ENCODE measurements at regions not wholly inside any gene's neighbourhood (a gene's known extent, or its start where the extent isn't known, plus 50 kb on each side); places are given as distances from the start of the nearest gene placed in this dataset.

DNA sequence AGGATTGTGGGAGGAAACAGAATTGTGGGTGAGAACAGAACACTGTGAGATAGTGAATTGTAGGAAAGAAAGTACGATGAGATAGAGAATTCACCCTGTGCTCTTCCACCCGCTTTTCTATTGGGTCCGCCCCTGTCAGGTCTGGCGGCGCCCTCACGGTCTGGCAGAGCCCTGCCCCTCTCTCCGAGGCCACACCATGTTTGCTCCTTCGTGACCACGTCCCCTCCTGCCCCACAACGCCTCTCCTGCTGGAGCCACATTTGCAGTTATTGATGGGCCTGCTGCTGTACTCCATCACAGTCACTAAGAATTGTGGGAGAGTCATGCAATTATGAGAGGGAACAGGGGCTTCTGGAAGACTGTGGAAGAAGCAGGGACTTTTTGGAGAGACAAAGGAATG, 473.1 kb downstream of the KLF12 start:
- TF ChIP-seq, protein P1, sequence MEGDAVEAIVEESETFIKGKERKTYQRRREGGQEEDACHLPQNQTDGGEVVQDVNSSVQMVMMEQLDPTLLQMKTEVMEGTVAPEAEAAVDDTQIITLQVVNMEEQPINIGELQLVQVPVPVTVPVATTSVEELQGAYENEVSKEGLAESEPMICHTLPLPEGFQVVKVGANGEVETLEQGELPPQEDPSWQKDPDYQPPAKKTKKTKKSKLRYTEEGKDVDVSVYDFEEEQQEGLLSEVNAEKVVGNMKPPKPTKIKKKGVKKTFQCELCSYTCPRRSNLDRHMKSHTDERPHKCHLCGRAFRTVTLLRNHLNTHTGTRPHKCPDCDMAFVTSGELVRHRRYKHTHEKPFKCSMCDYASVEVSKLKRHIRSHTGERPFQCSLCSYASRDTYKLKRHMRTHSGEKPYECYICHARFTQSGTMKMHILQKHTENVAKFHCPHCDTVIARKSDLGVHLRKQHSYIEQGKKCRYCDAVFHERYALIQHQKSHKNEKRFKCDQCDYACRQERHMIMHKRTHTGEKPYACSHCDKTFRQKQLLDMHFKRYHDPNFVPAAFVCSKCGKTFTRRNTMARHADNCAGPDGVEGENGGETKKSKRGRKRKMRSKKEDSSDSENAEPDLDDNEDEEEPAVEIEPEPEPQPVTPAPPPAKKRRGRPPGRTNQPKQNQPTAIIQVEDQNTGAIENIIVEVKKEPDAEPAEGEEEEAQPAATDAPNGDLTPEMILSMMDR (conservative IDR thresholded peaks at IDR 0.05; ENCODE audit: low read depth, low read length) = no peak
- TF ChIP-seq POLR2A (IDR thresholded peaks at IDR 0.05; ENCODE audit: low read depth, low read length) (no peak), BHLHE40 (IDR thresholded peaks at IDR 0.05; ENCODE audit: low read depth, low read length) (no peak), RAD21 (IDR thresholded peaks at IDR 0.05; ENCODE audit: low read length) (no peak), CEBPB (IDR thresholded peaks at IDR 0.05; ENCODE audit: low read depth, low read length) (no peak), SMC3 (IDR thresholded peaks at IDR 0.05; ENCODE audit: low read depth, low read length) (no peak), MXI1 (IDR thresholded peaks at IDR 0.05; ENCODE audit: borderline replicate concordance, low read depth, low read length) (no peak), MAFK (IDR thresholded peaks at IDR 0.05; ENCODE audit: low read depth, low read length) (no peak)
- TF ChIP-seq, protein P2, sequence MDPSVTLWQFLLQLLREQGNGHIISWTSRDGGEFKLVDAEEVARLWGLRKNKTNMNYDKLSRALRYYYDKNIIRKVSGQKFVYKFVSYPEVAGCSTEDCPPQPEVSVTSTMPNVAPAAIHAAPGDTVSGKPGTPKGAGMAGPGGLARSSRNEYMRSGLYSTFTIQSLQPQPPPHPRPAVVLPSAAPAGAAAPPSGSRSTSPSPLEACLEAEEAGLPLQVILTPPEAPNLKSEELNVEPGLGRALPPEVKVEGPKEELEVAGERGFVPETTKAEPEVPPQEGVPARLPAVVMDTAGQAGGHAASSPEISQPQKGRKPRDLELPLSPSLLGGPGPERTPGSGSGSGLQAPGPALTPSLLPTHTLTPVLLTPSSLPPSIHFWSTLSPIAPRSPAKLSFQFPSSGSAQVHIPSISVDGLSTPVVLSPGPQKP (IDR thresholded peaks at IDR 0.05; ENCODE audit: borderline replicate concordance, low read depth, low read length) = no peak
- TF ChIP-seq, protein P3, sequence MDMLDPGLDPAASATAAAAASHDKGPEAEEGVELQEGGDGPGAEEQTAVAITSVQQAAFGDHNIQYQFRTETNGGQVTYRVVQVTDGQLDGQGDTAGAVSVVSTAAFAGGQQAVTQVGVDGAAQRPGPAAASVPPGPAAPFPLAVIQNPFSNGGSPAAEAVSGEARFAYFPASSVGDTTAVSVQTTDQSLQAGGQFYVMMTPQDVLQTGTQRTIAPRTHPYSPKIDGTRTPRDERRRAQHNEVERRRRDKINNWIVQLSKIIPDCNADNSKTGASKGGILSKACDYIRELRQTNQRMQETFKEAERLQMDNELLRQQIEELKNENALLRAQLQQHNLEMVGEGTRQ (IDR thresholded peaks at IDR 0.05; ENCODE audit: low read depth, low read length) = no peak
